Stomach (tissue), 4 donors: ENCODE measurements at regions not wholly inside any gene's neighbourhood (a gene's known extent, or its start where the extent isn't known, plus 50 kb on each side); places are given as distances from the start of the nearest gene placed in this dataset.

Source experiments
- EP300 ChIP-seq: sonication (generic); formaldehyde crosslinking; IDR thresholded peaks from one replicate; pipeline ENCODE4 v1.6.1; 2017; ENCODE audit warnings: antibody characterized with exemption
- POLR2A ChIP-seq, 4 donors: fragments of 450-650 bp; IDR thresholded peaks; one replicate each; pipeline ENCODE4 v1.6.1; 2016; ENCODE audit warnings: antibody characterized with exemption in 4 of 4, control low read depth in 2 of 4, mild to moderate bottlenecking in 1 of 4, moderate library complexity in 1 of 4
- POLR2AphosphoS5 ChIP-seq, 3 donors: sonication (generic); formaldehyde crosslinking; IDR thresholded peaks; one replicate each; pipeline ENCODE4 v1.6.1; 2016; ENCODE audit warnings: antibody characterized with exemption in 3 of 3
- TF ChIP-seq, protein P1 (sequence below), 7 experiments: fragments of 450-650 bp in 4 of 7; fragments of 200-600 bp in 3 of 7; sonication (generic) in 3 of 7; IDR thresholded peaks; one replicate each; pipeline ENCODE4 v1.5.1; 2016 to 2019; ENCODE audit warnings: antibody characterized with exemption in 7 of 7, control low read depth in 2 of 7, mild to moderate bottlenecking in 1 of 7

DNA sequence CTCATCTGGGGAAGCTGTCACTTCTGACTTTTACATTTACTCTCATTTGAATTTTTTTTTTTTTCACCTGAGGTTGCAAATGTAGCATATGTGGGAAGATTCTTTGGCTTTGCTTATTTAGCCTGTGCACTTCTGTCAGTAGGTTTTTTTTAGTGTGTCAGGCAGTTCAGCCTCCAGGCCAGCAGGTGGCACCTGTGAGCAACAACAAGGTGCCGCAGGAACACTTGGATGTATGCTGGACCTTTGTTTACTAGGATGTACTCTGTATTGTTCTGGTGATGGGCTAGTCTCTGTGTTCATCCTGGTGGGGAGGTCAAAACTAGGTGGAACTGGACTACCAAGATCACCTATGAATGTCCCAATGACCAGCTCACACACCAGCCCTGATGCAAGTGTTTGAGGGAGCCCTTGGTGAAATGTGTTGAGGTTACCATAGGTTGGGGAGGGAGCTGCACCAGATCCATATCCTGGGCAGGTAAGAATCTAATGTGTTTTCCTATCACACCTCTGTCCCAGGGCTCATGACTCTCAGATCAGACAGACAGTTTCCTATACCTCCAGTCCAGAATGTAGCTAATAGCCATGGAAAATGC is 618.2 kb downstream of the BRINP3 start:
- no peak for TF ChIP-seq POLR2A (IDR thresholded peaks at IDR 0.05)
- TF ChIP-seq, protein P1, sequence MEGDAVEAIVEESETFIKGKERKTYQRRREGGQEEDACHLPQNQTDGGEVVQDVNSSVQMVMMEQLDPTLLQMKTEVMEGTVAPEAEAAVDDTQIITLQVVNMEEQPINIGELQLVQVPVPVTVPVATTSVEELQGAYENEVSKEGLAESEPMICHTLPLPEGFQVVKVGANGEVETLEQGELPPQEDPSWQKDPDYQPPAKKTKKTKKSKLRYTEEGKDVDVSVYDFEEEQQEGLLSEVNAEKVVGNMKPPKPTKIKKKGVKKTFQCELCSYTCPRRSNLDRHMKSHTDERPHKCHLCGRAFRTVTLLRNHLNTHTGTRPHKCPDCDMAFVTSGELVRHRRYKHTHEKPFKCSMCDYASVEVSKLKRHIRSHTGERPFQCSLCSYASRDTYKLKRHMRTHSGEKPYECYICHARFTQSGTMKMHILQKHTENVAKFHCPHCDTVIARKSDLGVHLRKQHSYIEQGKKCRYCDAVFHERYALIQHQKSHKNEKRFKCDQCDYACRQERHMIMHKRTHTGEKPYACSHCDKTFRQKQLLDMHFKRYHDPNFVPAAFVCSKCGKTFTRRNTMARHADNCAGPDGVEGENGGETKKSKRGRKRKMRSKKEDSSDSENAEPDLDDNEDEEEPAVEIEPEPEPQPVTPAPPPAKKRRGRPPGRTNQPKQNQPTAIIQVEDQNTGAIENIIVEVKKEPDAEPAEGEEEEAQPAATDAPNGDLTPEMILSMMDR (IDR thresholded peaks at IDR 0.05): peak in 1 of 7 experiments; percentile 9
- TF ChIP-seq POLR2AphosphoS5 (IDR thresholded peaks at IDR 0.05): no peak
- no peak for TF ChIP-seq EP300
